Endodermal cell (in vitro differentiated cells): ENCODE measurements at regions not wholly inside any gene's neighbourhood (a gene's known extent, or its start where the extent isn't known, plus 50 kb on each side); places are given as distances from the start of the nearest gene placed in this dataset.
A peak's percentile ranks its signal among the peaks of the same experiment; 100 is the strongest.

Experiments used
- DNase-seq: peaks from one replicate; pipeline ENCODE4 v3.0.0-alpha.2; 2017
- H3K27ac ChIP-seq: 2 replicates; pipeline ENCODE4 v1.5.1; 2013; ENCODE audit warnings: mild to moderate bottlenecking, low read depth, low read length, moderate library complexity
- H3K27me3 ChIP-seq: 2 replicates; pipeline ENCODE4 v1.6.1; 2013; ENCODE audit warnings: mild to moderate bottlenecking, low read length, moderate library complexity; ENCODE audit not compliant: insufficient read depth, control insufficient read depth, poor library complexity, severe bottlenecking
- H3K36me3 ChIP-seq: 2 replicates; pipeline ENCODE4 v1.7.0; 2013; ENCODE audit warnings: mild to moderate bottlenecking, low read length, moderate library complexity; ENCODE audit not compliant: control insufficient read depth, insufficient read depth
- H3K4me1 ChIP-seq: one replicate; pipeline ENCODE4 v1.7.0; 2013; ENCODE audit warnings: low read length; ENCODE audit not compliant: control insufficient read depth, insufficient read depth
- H3K4me3 ChIP-seq: 2 replicates; pipeline ENCODE4 v1.5.1; 2013; ENCODE audit warnings: mild to moderate bottlenecking, low read length, moderate library complexity
- H3K9ac ChIP-seq: 2 replicates; pipeline ENCODE4 v1.6.1; 2013; ENCODE audit warnings: mild to moderate bottlenecking, low read length, moderate library complexity; ENCODE audit not compliant: poor library complexity, severe bottlenecking; ENCODE audit errors: extremely low read depth
- H3K9me3 ChIP-seq: 2 replicates; pipeline ENCODE4 v1.6.1; 2013; ENCODE audit warnings: mild to moderate bottlenecking, low read length, moderate library complexity; ENCODE audit not compliant: control insufficient read depth
- H3K27ac Mint-ChIP-seq: 2 replicates; pipeline ENCODE4 v1.8.0; 2020; ENCODE audit warnings: mixed read lengths
- H3K27me3 Mint-ChIP-seq: 2 replicates; pipeline ENCODE4 v1.8.0; 2021; ENCODE audit warnings: mild to moderate bottlenecking, mixed read lengths; ENCODE audit not compliant: insufficient read depth
- H3K36me3 Mint-ChIP-seq: 2 replicates; pipeline ENCODE4 v1.8.0; 2020; ENCODE audit warnings: low read depth, mixed read lengths
- H3K4me1 Mint-ChIP-seq: 2 replicates; pipeline ENCODE4 v1.8.0; 2020; ENCODE audit warnings: mixed read lengths
- H3K4me3 Mint-ChIP-seq: 2 replicates; pipeline ENCODE4 v1.8.0; 2020; ENCODE audit warnings: mild to moderate bottlenecking, moderate library complexity, mixed read lengths
- H3K9me3 Mint-ChIP-seq: 2 replicates; pipeline ENCODE4 v1.8.0; 2020; ENCODE audit warnings: mild to moderate bottlenecking, mixed read lengths
- CTCF ChIP-seq: fragments of 200-600 bp; sonication (generic); conservative IDR thresholded peaks from 2 replicates; pipeline ENCODE4 v1.5.0; 2021; ENCODE audit warnings: antibody characterized with exemption, mild to moderate bottlenecking
- WGBS, 2 experiments: methylation state at CpG; one replicate each; pipeline versions ENCODE4 v1.1.5 to v1.1.7; 2013; ENCODE audit warnings: missing lambda C conversion rate in 2 of 2, mixed read lengths in 1 of 2; ENCODE audit not compliant: insufficient coverage in 1 of 2, insufficient read length in 1 of 2; 5-methylcytosine and 5-hydroxymethylcytosine counted together

GRCh38 chr9:74205056-74205455 lies 292.1 kb upstream of the RORB start:
- 83 to 94% methylated on average over 2 to 4 of the region's 4 CpGs for WGBS, 2 experiments
- DNase-seq: no peak
- Mint-ChIP-seq H3K9me3 (no peaks in the 10 kb centered on the region), H3K36me3 (no peaks in the 10 kb centered on the region), H3K27ac (no peak overlapping the region), H3K4me3 (no peak overlapping the region), H3K27me3 (no peaks in the 10 kb centered on the region), H3K4me1 (peaks cover 5% of the 10 kb centered on the region)
- no peak for TF ChIP-seq CTCF
- H3K36me3 ChIP-seq: no peaks in the 10 kb centered on the region
- no peak overlapping the region for H3K4me3 ChIP-seq
- H3K9me3 ChIP-seq: no peaks in the 10 kb centered on the region
- no peaks in the 10 kb centered on the region for H3K27me3 ChIP-seq
- no peak overlapping the region for H3K9ac ChIP-seq
- H3K27ac ChIP-seq: no peak overlapping the region
- H3K4me1 ChIP-seq: no peaks in the 10 kb centered on the region

- Mint-ChIP-seq H3K27ac (no peak overlapping the region), H3K36me3 (no peaks in the 10 kb centered on the region), H3K27me3 (no peaks in the 10 kb centered on the region), H3K4me3 (no peak overlapping the region), H3K9me3 (peaks cover 3% of the 10 kb centered on the region), H3K4me1 (peaks cover 7% of the 10 kb centered on the region)
- 89 to 100% methylated on average over 1 to 2 of the region's 3 CpGs for whole genome bisulfite sequencing, 2 experiments
- H3K9ac ChIP-seq: no peak overlapping the region
- H3K4me3 ChIP-seq: no peak overlapping the region
- no peak for DNase-seq
- no peaks in the 10 kb centered on the region for H3K27me3 ChIP-seq
- H3K9me3 ChIP-seq: no peaks in the 10 kb centered on the region
- TF ChIP-seq CTCF: no peak
- H3K36me3 ChIP-seq: no peaks in the 10 kb centered on the region
- no peak overlapping the region for H3K27ac ChIP-seq
- H3K4me1 ChIP-seq: no peaks in the 10 kb centered on the region
Measured at GRCh38 chr9:74218385-74219063, 278.6 kb upstream of the RORB start.

GRCh38 chr9:74220327-74220726 lies 276.8 kb upstream of the RORB start:
- 75 to 100% methylated on average over 1 to 5 of the region's 5 CpGs for WGBS, 2 experiments
- no peaks in the 10 kb centered on the region for H3K4me1 ChIP-seq
- H3K27me3 ChIP-seq: no peaks in the 10 kb centered on the region
- H3K9ac ChIP-seq: no peak overlapping the region
- Mint-ChIP-seq H3K4me1 (peaks cover 7% of the 10 kb centered on the region), H3K4me3 (no peak overlapping the region), H3K9me3 (peaks cover 3% of the 10 kb centered on the region), H3K27ac (no peak overlapping the region), H3K27me3 (no peaks in the 10 kb centered on the region), H3K36me3 (no peaks in the 10 kb centered on the region)
- no peaks in the 10 kb centered on the region for H3K9me3 ChIP-seq
- DNase-seq: peak; percentile 65
- H3K27ac ChIP-seq: no peak overlapping the region
- no peak overlapping the region for H3K4me3 ChIP-seq
- no peaks in the 10 kb centered on the region for H3K36me3 ChIP-seq
- no peak for TF ChIP-seq CTCF
